ENCODE measurements at regions not wholly inside any gene's neighbourhood (a gene's known extent, or its start where the extent isn't known, plus 50 kb on each side); places are given as distances from the start of the nearest gene placed in this dataset.

GRCh38 chr9:75410405-75410804 lies 322.1 kb downstream of the OSTF1 start:
- no peak overlapping the region for H3K27ac ChIP-seq
- TF ChIP-seq CTCF (conservative IDR thresholded peaks at IDR 0.05) (no peak), ZFX (IDR thresholded peaks at IDR 0.05) (no peak)

GRCh38 chr9:75414371-75415160 lies 326.3 kb downstream of the OSTF1 start:
- TF ChIP-seq ZFX (IDR thresholded peaks at IDR 0.05) (no peak), CTCF (conservative IDR thresholded peaks at IDR 0.05) (no peak)
- no peak overlapping the region for H3K27ac ChIP-seq

GRCh38 chr9:75417471-75417870 lies 329.2 kb downstream of the OSTF1 start:
- no peak overlapping the region for H3K27ac ChIP-seq
- no peak for TF ChIP-seq ZFX (IDR thresholded peaks at IDR 0.05)
- TF ChIP-seq CTCF (conservative IDR thresholded peaks at IDR 0.05), result no peak

GRCh38 chr9:75418518-75418917 lies 330.2 kb downstream of the OSTF1 start:
- TF ChIP-seq CTCF (conservative IDR thresholded peaks at IDR 0.05), result no peak
- no peak for TF ChIP-seq ZFX (IDR thresholded peaks at IDR 0.05)
- no peak overlapping the region for H3K27ac ChIP-seq

GRCh38 chr9:75422944-75423522 lies 334.7 kb downstream of the OSTF1 start:
- TF ChIP-seq CTCF (conservative IDR thresholded peaks at IDR 0.05), result no peak
- TF ChIP-seq ZFX (IDR thresholded peaks at IDR 0.05), result no peak
- no peak overlapping the region for H3K27ac ChIP-seq

- H3K27ac ChIP-seq, result no peak overlapping the region
- TF ChIP-seq CTCF (conservative IDR thresholded peaks at IDR 0.05) (no peak), ZFX (IDR thresholded peaks at IDR 0.05) (no peak)
Observed at GRCh38 chr9:75429531-75430475, 341.5 kb downstream of the OSTF1 start.
